GM12878 (cell line): ENCODE measurements at regions not wholly inside any gene's neighbourhood (a gene's known extent, or its start where the extent isn't known, plus 50 kb on each side); places are given as distances from the start of the nearest gene placed in this dataset.

Experiments used
- ATAC-seq: fragments of 200-7000 bp; cut with Tn5 transposase; 3 replicates; pipeline ENCODE4 v1.9.1; 2020; ENCODE audit warnings: mild to moderate bottlenecking, moderate library complexity
- BruUV-seq: library from RNA; stranded (reverse); fragments of 400-500 nt; replicated peaks from 2 replicates; lab custom pipeline; 2021; lab: Mats Ljungman, UMichigan
- CTCF ChIA-PET: fragments of 300-600 bp; sonication (Branson Sonifier 250); formaldehyde crosslinking; extraction: SDS; loops from one replicate; lab custom pipeline; 2021; ENCODE audit warnings: inconsistent platforms; lab: Yijun Ruan, JAX
- POLR2A ChIA-PET: fragments of 350-600 bp; formaldehyde crosslinking; extraction: SDS; loops from one replicate; lab custom pipeline; 2021; ENCODE audit warnings: inconsistent platforms; lab: Charles Lee
- RAD21 ChIA-PET: fragments of 300-600 bp; sonication (Branson Sonifier 250); formaldehyde crosslinking; loops from one replicate; lab custom pipeline; 2023; ENCODE audit warnings: antibody characterized with exemption; ENCODE audit not compliant: unreplicated experiment; lab: Charles Lee
- SMC1A ChIA-PET: fragments of 300-600 bp; sonication (Branson Sonifier 250); formaldehyde crosslinking; loops from one replicate; lab custom pipeline; 2023; ENCODE audit not compliant: unreplicated experiment, uncharacterized antibody; lab: Charles Lee
- DNase-seq: peaks from one replicate; pipeline ENCODE4 v3.0.0-alpha.2; 2011; ENCODE audit warnings: low read depth, low spot score
- FAIRE-seq: peaks from 3 replicates; lab custom pipeline; 2011; peaks lifted over from hg19 to GRCh38; lab: Jason Lieb, UNC
- H2AFZ ChIP-seq: 2 replicates; pipeline ENCODE4 v1.6.0; 2011; ENCODE audit warnings: low read depth, low read length, control low read depth; ENCODE audit not compliant: control insufficient read depth
- H3K27ac ChIP-seq: 2 replicates; pipeline ENCODE4 v1.5.1; 2011; ENCODE audit warnings: control low read depth; ENCODE audit not compliant: control insufficient read depth, insufficient read depth
- H3K27me3 ChIP-seq, 2 experiments: replicated peaks in 1 of 2; 2 replicates each; pipeline versions ENCODE4 v1.6.0 to v1.6.1; 2011; ENCODE audit warnings: low read length in 1 of 2; ENCODE audit not compliant: control insufficient read depth in 2 of 2, insufficient read depth in 2 of 2
- H3K36me3 ChIP-seq, 2 experiments: 2 replicates each; pipeline ENCODE4 v1.5.1; 2011; ENCODE audit warnings: low read length in 1 of 2; ENCODE audit not compliant: control insufficient read depth in 2 of 2, insufficient read depth in 2 of 2
- H3K4me1 ChIP-seq: 2 replicates; pipeline ENCODE4 v1.6.1; 2011; ENCODE audit warnings: mild to moderate bottlenecking, low read length, moderate library complexity, mixed read lengths; ENCODE audit not compliant: control insufficient read depth, insufficient read depth
- H3K4me2 ChIP-seq: 2 replicates; pipeline ENCODE4 v1.6.0; 2011; ENCODE audit warnings: control low read depth; ENCODE audit not compliant: control insufficient read depth, insufficient read depth
- H3K4me3 ChIP-seq: fragments of 200-600 bp; sonication (generic); 2 replicates; pipeline ENCODE4 v1.5.1; 2016
- H3K79me2 ChIP-seq: 2 replicates; pipeline ENCODE4 v1.6.0; 2011; ENCODE audit warnings: low read length; ENCODE audit not compliant: control insufficient read depth, insufficient read depth
- H3K9ac ChIP-seq: 2 replicates; pipeline ENCODE4 v1.8.0; 2011; ENCODE audit warnings: low read length, control low read depth, mixed read lengths; ENCODE audit not compliant: control insufficient read depth, insufficient read depth
- H3K9me3 ChIP-seq: replicated peaks from 3 replicates; pipeline ENCODE4 v1.5.1; 2011; ENCODE audit warnings: mild to moderate bottlenecking, low read length; ENCODE audit not compliant: control insufficient read depth, insufficient read depth
- H4K20me1 ChIP-seq: 2 replicates; pipeline ENCODE4 v1.6.0; 2011; ENCODE audit not compliant: control insufficient read depth, insufficient read depth
- GABPA ChIP-seq: IDR thresholded peaks from 2 replicates; pipeline ENCODE4 v1.6.1; 2014; ENCODE audit warnings: antibody characterized with exemption, low read depth, mild to moderate bottlenecking, inconsistent platforms
- IKZF2 ChIP-seq, 2 experiments: fragments of 450-650 bp; IDR thresholded peaks; 2 replicates each; pipeline ENCODE4 v1.6.1; 2017; ENCODE audit warnings: mild to moderate bottlenecking in 2 of 2, moderate library complexity in 2 of 2
- MLLT1 ChIP-seq: fragments of 450-650 bp; IDR thresholded peaks from 2 replicates; pipeline ENCODE4 v1.6.1; 2016; ENCODE audit warnings: mild to moderate bottlenecking
- POLR2A ChIP-seq: IDR thresholded peaks from 2 replicates; pipeline ENCODE4 v1.6.1; 2011; ENCODE audit warnings: low read depth, mild to moderate bottlenecking, low read length
- POLR2AphosphoS2 ChIP-seq: IDR thresholded peaks from 2 replicates; pipeline ENCODE4 v1.6.1; 2011; ENCODE audit warnings: low read depth, mild to moderate bottlenecking, low read length, improper control_type of control experiment, moderate library complexity
- SIX5 ChIP-seq: IDR thresholded peaks from 2 replicates; pipeline ENCODE4 v1.6.1; 2011; ENCODE audit warnings: mild to moderate bottlenecking, low read depth, low read length, moderate library complexity; ENCODE audit not compliant: severe bottlenecking
- SMARCA5 ChIP-seq: fragments of 450-650 bp; IDR thresholded peaks from 2 replicates; pipeline ENCODE4 v1.6.1; 2017; ENCODE audit warnings: mild to moderate bottlenecking
- SMC3 ChIP-seq: IDR thresholded peaks from 2 replicates; pipeline ENCODE4 v1.6.1; 2011; ENCODE audit warnings: low read length, improper control_type of control experiment, borderline replicate concordance
- USF2 ChIP-seq: IDR thresholded peaks from 2 replicates; pipeline ENCODE4 v1.6.1; 2011; ENCODE audit warnings: low read depth, low read length, improper control_type of control experiment, borderline replicate concordance
- YBX1 ChIP-seq: fragments of 450-650 bp; IDR thresholded peaks from 2 replicates; pipeline ENCODE4 v1.6.1; 2016; ENCODE audit warnings: antibody characterized with exemption
- ZSCAN29 ChIP-seq: fragments of 450-650 bp; IDR thresholded peaks from 2 replicates; pipeline ENCODE4 v1.6.1; 2017; ENCODE audit warnings: mild to moderate bottlenecking, moderate library complexity
- WGBS: methylation state at CpG from one replicate; pipeline ENCODE4 v1.1.6; 2016; ENCODE audit warnings: low lambda C conversion rate; ENCODE audit not compliant: insufficient replicate concordance, insufficient coverage; ENCODE audit errors: missing lambda C conversion rate; 5-methylcytosine and 5-hydroxymethylcytosine counted together
- in situ Hi-C: fragments of 300-500 bp; cut with MboI; formaldehyde crosslinking; loops from 9 replicates; pipeline ENCODE4 v1.14.3; 2018; ENCODE audit warnings: mixed read lengths
- intact Hi-C: fragments of 100-400 bp; cut with micrococcal nuclease; formaldehyde crosslinking; loops from one replicate; pipeline ENCODE4 v1.14.2; 2022; ENCODE audit not compliant: unreplicated experiment

- Histone ChIP-seq H3K4me1 (no peaks in the 10 kb centered on the region), H3K4me2 (no peak overlapping the region), H2AFZ (no peak overlapping the region), H3K27me3 (no peaks in the 10 kb centered on the region), H3K9me3 (no peaks in the 10 kb centered on the region; the same call in 2 of the 3 replicates), H4K20me1 (no peaks in the 10 kb centered on the region), H3K4me3 (no peak overlapping the region), H3K9ac (no peak overlapping the region), H3K79me2 (no peaks in the 10 kb centered on the region), H3K36me3 (no peaks in the 10 kb centered on the region), H3K27ac (no peak overlapping the region)
- ChIA-PET CTCF (no interaction called here), POLR2A (no interaction called here), RAD21 (no interaction called here), SMC1A (no interaction called here)
- DNase-seq (no peak), ATAC-seq (no peak), FAIRE-seq (no peak)
- in situ Hi-C loops (no loop called here), intact Hi-C loops (no loop called here)
- no TSS peak for BruUV-seq
- 26% methylated on average over 10 of the region's 12 CpGs for WGBS
- TF ChIP-seq SMARCA5: no peak
- TF ChIP-seq ZSCAN29: no peak
- no peak for TF ChIP-seq POLR2AphosphoS2
- TF ChIP-seq MLLT1: no peak
These were observed 926.3 kb downstream of the BRD1 start for GRCh38 chr22:48901324-48901723.

GRCh38 chr22:48900626-48901025, 927.0 kb downstream of the BRD1 start:
- POLR2A ChIA-PET: no interaction called here
- H3K4me2 ChIP-seq: no peak overlapping the region
- no TSS peak for BruUV-seq
- intact Hi-C loops: no loop called here
- no peak overlapping the region for H3K9ac ChIP-seq
- no peak for TF ChIP-seq SMC3
- no peak for TF ChIP-seq YBX1
- no peak for TF ChIP-seq GABPA
- TF ChIP-seq POLR2A: no peak
- no peak for TF ChIP-seq USF2
- no peak for TF ChIP-seq SIX5
- TF ChIP-seq IKZF2 (IDR thresholded peaks at IDR 0.05): no peak
- TF ChIP-seq, all 136 proteins: peak for 0
- ChIA-PET RAD21 (no interaction called here), CTCF (no interaction called here), SMC1A (no interaction called here)
- no peak overlapping the region for H3K4me3 ChIP-seq
- WGBS: 19% methylated on average over 5 of the region's 9 CpGs
- ATAC-seq: no peak
- no peaks in the 10 kb centered on the region for H3K4me1 ChIP-seq
- in situ Hi-C loops: no loop called here
- no peaks in the 10 kb centered on the region for H3K27me3 ChIP-seq
- H3K79me2 ChIP-seq: no peaks in the 10 kb centered on the region
- FAIRE-seq: no peak
- no peaks in the 10 kb centered on the region for H4K20me1 ChIP-seq
- H2AFZ ChIP-seq: no peak overlapping the region
- no peaks in the 10 kb centered on the region; the same call in 2 of the 3 replicates for H3K9me3 ChIP-seq
- DNase-seq: no peak
- no peak overlapping the region for H3K27ac ChIP-seq
- no peaks in the 10 kb centered on the region for H3K36me3 ChIP-seq
